ENCODE measurements at regions not wholly inside any gene's neighbourhood (a gene's known extent, or its start where the extent isn't known, plus 50 kb on each side); places are given as distances from the start of the nearest gene placed in this dataset.

GRCh38 chr2:83565626-83566025 lies 893.5 kb downstream of the SUCLG1 start:
- TF ChIP-seq POLR2A (IDR thresholded peaks at IDR 0.05), result no peak
- no peak for TF ChIP-seq CTCF (IDR thresholded peaks at IDR 0.05)

Measured in heart left ventricle (tissue), 13 donors.